ENCODE measurements at regions not wholly inside any gene's neighbourhood (a gene's known extent, or its start where the extent isn't known, plus 50 kb on each side); places are given as distances from the start of the nearest gene placed in this dataset.

DNA sequence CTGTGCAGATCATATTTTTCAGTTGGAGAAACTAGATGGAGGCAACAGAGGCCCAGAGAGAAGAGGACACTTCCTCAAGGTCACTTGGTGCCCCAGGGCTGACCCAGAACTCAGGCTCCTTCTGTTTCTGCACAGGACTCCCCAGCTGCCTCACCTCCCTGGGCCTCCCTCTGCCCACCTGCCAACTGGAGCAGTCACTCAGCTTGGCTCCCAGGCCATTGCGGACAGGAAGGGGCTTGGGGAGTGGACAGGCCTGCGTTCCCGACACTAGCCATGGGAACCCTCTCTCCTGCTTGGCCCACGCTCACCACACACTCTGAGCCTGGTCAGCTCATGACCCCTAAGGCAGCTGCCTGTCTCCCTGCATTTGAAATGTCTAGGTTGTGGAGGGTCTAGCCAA lies 78.1 kb upstream of the BRD7 start:
- H3K9ac ChIP-seq (ENCODE audit: control insufficient read depth, insufficient read depth, low read length), result no peak overlapping the region
- no peaks in the 10 kb centered on the region for H3K79me2 ChIP-seq (ENCODE audit: control insufficient read depth, insufficient read depth, low read length)
- no peak for FAIRE-seq
- no peak for ATAC-seq
- no peak overlapping the region for H3K4me3 ChIP-seq
- TF ChIP-seq RB1 (IDR thresholded peaks at IDR 0.05; ENCODE audit: borderline replicate concordance) (no peak), MYC (IDR thresholded peaks at IDR 0.05; ENCODE audit: insufficient read depth, insufficient read length, insufficient replicate concordance, low read length, severe bottlenecking) (no peak), SMAD1 (IDR thresholded peaks at IDR 0.05; ENCODE audit: low read depth, partially characterized antibody) (no peak), ZBTB40 (IDR thresholded peaks at IDR 0.05; ENCODE audit: borderline replicate concordance) (no peak), CTCF (IDR thresholded peaks at IDR 0.05 in 2 of 3, conservative IDR thresholded peaks at IDR 0.05 in 1 of 3; ENCODE audit: control insufficient read depth in 2 of 3, extremely low read depth in 1 of 3, insufficient read depth in 1 of 3, low read depth in 3 of 3, low read length in 3 of 3) (no peak), PKNOX1 (IDR thresholded peaks at IDR 0.05) (no peak)
- H4K20me1 ChIP-seq (ENCODE audit: control insufficient read depth, insufficient read depth), result no peaks in the 10 kb centered on the region
- in situ Hi-C loops (cut with MboI) (no loop called here), intact Hi-C loops (cut with micrococcal nuclease; ENCODE audit: unreplicated experiment) (no loop called here)
- H3K9me3 ChIP-seq (replicated peaks; ENCODE audit: control insufficient read depth, insufficient read depth, low read length), result peaks cover 7% of the 10 kb centered on the region; the same call in 2 of the 3 replicates
- H3K27me3 ChIP-seq (replicated peaks in 1 of 2; ENCODE audit: control insufficient read depth in 2 of 2, insufficient read depth in 2 of 2, low read length in 1 of 2), result peaks cover 0 to 3% of the 10 kb centered on the region in 2 experiments; a peak in 1 of 4 replicates
- RAD21 ChIA-PET (ENCODE audit: unreplicated experiment), result no interaction called here
- no peaks in the 10 kb centered on the region for H3K36me3 ChIP-seq (ENCODE audit: control insufficient read depth in 2 of 2, insufficient read depth in 2 of 2, low read length in 1 of 2)
- no peak overlapping the region for H3K4me2 ChIP-seq (ENCODE audit: control insufficient read depth, insufficient read depth)
- no peaks in the 10 kb centered on the region for H3K4me1 ChIP-seq (ENCODE audit: control insufficient read depth, insufficient read depth, low read length)
- SMC1A ChIA-PET (ENCODE audit: uncharacterized antibody, unreplicated experiment), result no interaction called here
- no peak overlapping the region for H2AFZ ChIP-seq (ENCODE audit: control insufficient read depth, low read depth, low read length)
- no peak overlapping the region for H3K27ac ChIP-seq (ENCODE audit: control insufficient read depth, insufficient read depth)
- no peak for DNase-seq (ENCODE audit: low read depth, low spot score)
- WGBS (ENCODE audit: insufficient coverage, insufficient replicate concordance, low lambda C conversion rate, missing lambda C conversion rate), result 54% methylated on average over 4 of the region's 4 CpGs
- BruUV-seq (replicated peaks), result no TSS peak
- POLR2A ChIA-PET, result no interaction called here
- CTCF ChIA-PET, result no interaction called here
